ENCODE measurements at regions not wholly inside any gene's neighbourhood (a gene's known extent, or its start where the extent isn't known, plus 50 kb on each side); places are given as distances from the start of the nearest gene placed in this dataset.

GRCh38 chr13:73970421-73971055 is 163.7 kb downstream of the KLF12 start:
- no peak for DNase-seq (ENCODE audit: low read depth in 2 of 2, low spot score in 1 of 2)

- DNase-seq (ENCODE audit: low read depth in 2 of 2, low spot score in 1 of 2), result no peak
Measured at GRCh38 chr13:73967397-73968165, 166.6 kb downstream of the KLF12 start.

- no peak for DNase-seq (ENCODE audit: low read depth in 2 of 2, low spot score in 1 of 2)
Measured at GRCh38 chr13:73966331-73966730, 167.9 kb downstream of the KLF12 start.

GRCh38 chr13:73962284-73962683 is 171.9 kb downstream of the KLF12 start:
- no peak for DNase-seq (ENCODE audit: low read depth in 2 of 2, low spot score in 1 of 2)

GRCh38 chr13:73961181-73961580 is 173.0 kb downstream of the KLF12 start:
- DNase-seq (ENCODE audit: low read depth in 2 of 2, low spot score in 1 of 2), result no peak

GRCh38 chr13:73960474-73960873 is 173.7 kb downstream of the KLF12 start:
- no peak for DNase-seq (ENCODE audit: low read depth in 2 of 2, low spot score in 1 of 2)

GRCh38 chr13:73958657-73959397 is 175.4 kb downstream of the KLF12 start:
- no peak for DNase-seq (ENCODE audit: low read depth in 2 of 2, low spot score in 1 of 2)

GRCh38 chr13:73957889-73958288 is 176.3 kb downstream of the KLF12 start:
- no peak for DNase-seq (ENCODE audit: low read depth in 2 of 2, low spot score in 1 of 2)

- DNase-seq (ENCODE audit: low read depth in 2 of 2, low spot score in 1 of 2), result no peak
Measured at GRCh38 chr13:73956795-73957408, 177.3 kb downstream of the KLF12 start.

GRCh38 chr13:73955977-73956500 is 178.2 kb downstream of the KLF12 start:
- DNase-seq (ENCODE audit: low read depth in 2 of 2, low spot score in 1 of 2), result no peak

- no peak for DNase-seq (ENCODE audit: low read depth in 2 of 2, low spot score in 1 of 2)
Measured at GRCh38 chr13:73954808-73955207, 179.4 kb downstream of the KLF12 start.

GRCh38 chr13:73952648-73953047 is 181.6 kb downstream of the KLF12 start:
- DNase-seq (ENCODE audit: low read depth in 2 of 2, low spot score in 1 of 2), result no peak

- DNase-seq (ENCODE audit: low read depth in 2 of 2, low spot score in 1 of 2), result no peak
Measured at GRCh38 chr13:73948848-73949529, 185.2 kb downstream of the KLF12 start.

- DNase-seq (ENCODE audit: low read depth in 2 of 2, low spot score in 1 of 2), result no peak
Measured at GRCh38 chr13:73945871-73946270, 188.3 kb downstream of the KLF12 start.

- DNase-seq (ENCODE audit: low read depth in 2 of 2, low spot score in 1 of 2), result no peak
Measured at GRCh38 chr13:73945382-73945781, 188.8 kb downstream of the KLF12 start.

GRCh38 chr13:73943965-73944233 is 190.3 kb downstream of the KLF12 start:
- DNase-seq (ENCODE audit: low read depth in 2 of 2, low spot score in 1 of 2), result no peak

GRCh38 chr13:73943137-73943964 is 190.9 kb downstream of the KLF12 start:
- DNase-seq (ENCODE audit: low read depth in 2 of 2, low spot score in 1 of 2), result no peak

- no peak for DNase-seq (ENCODE audit: low read depth in 2 of 2, low spot score in 1 of 2)
Measured at GRCh38 chr13:73941752-73942151, 192.5 kb downstream of the KLF12 start.

- no peak for DNase-seq (ENCODE audit: low read depth in 2 of 2, low spot score in 1 of 2)
Measured at GRCh38 chr13:73940098-73940497, 194.1 kb downstream of the KLF12 start.

GRCh38 chr13:73939603-73940002 is 194.6 kb downstream of the KLF12 start:
- DNase-seq (ENCODE audit: low read depth in 2 of 2, low spot score in 1 of 2), result no peak

Measured in stimulated activated CD8-positive, alpha-beta memory T cell treated with anti-CD3 and anti-CD28 coated beads, Interleukin-4, amount 100 ng/mL, for 1 hour (primary cell).